HCT116 (cell line): ENCODE measurements at regions not wholly inside any gene's neighbourhood (a gene's known extent, or its start where the extent isn't known, plus 50 kb on each side); places are given as distances from the start of the nearest gene placed in this dataset.

Experiments used
- EZH2 ChIP-seq: fragments of 200-600 bp; sonication (generic); IDR thresholded peaks from 2 replicates; pipeline ENCODE4 v1.6.1; 2017; ENCODE audit warnings: antibody characterized with exemption, mixed run types
- FOSL1 ChIP-seq: IDR thresholded peaks from 2 replicates; pipeline ENCODE4 v1.6.1; 2012; ENCODE audit warnings: low read depth
- JUND ChIP-seq: IDR thresholded peaks from 2 replicates; pipeline ENCODE4 v1.6.1; 2012
- POLR2A ChIP-seq: IDR thresholded peaks from 2 replicates; pipeline ENCODE4 v1.7.0; 2011; ENCODE audit warnings: borderline replicate concordance; ENCODE audit not compliant: insufficient read depth, insufficient read length; ENCODE audit errors: extremely low read depth
- RAD21 ChIP-seq: IDR thresholded peaks from 2 replicates; pipeline ENCODE4 v1.6.1; 2012; ENCODE audit warnings: low read depth, mild to moderate bottlenecking
- SIN3A ChIP-seq: IDR thresholded peaks from 2 replicates; pipeline ENCODE4 v1.6.1; 2012; ENCODE audit warnings: low read depth
- TF ChIP-seq, protein P1 (sequence below), 3 experiments: fragments of 200-600 bp in 1 of 3; sonication (generic) in 1 of 3; IDR thresholded peaks in 2 of 3; conservative IDR thresholded peaks in 1 of 3; 2 replicates each; pipeline ENCODE4 v1.5.1; 2012 to 2017; ENCODE audit warnings: low read depth in 2 of 3, low read length in 2 of 3, antibody characterized with exemption in 1 of 3, borderline replicate concordance in 1 of 3, control low read depth in 1 of 3, mild to moderate bottlenecking in 1 of 3, mixed read lengths in 1 of 3, mixed run types in 1 of 3, moderate library complexity in 1 of 3; ENCODE audit not compliant: insufficient read depth in 1 of 3

DNA sequence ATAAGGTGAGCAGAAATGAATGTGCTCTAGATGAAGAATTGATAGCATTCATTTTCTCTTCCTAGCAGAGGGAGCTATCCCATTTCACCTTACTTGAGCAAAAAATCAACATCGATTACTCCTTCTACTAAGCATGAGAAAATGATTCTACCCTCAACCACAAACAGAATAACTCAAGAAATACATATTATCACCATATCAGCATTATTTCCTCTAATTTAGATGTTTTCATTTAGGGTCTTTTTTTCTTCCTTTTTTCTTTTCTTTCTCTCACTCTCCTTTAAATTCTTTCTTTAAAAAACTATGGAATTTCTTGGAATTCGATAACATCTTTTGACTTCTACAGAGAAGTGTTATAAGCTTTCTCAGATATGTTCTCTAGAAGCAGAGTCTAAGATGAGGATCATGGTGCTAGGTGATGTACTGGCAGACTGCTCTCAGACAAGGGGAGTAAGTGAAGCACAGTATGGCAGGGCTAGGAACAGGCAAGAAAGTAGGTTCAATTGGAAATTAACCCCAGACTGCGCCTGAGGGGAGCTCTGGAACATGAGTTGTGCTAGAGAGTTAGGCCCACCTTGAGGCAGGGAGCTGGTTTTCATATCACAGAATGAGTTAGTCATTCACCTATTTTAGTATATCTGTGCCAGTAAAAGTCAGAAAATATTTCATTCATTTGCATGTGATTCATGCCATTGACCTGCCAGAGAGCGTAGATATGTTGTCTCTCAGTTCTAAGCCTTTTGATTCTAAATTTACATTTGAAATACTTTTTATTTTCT lies 279.2 kb upstream of the KCNH8 start:
- TF ChIP-seq RAD21 (no peak), POLR2A (no peak), FOSL1 (no peak), SIN3A (no peak), EZH2 (no peak), JUND (no peak)
- TF ChIP-seq, protein P1, sequence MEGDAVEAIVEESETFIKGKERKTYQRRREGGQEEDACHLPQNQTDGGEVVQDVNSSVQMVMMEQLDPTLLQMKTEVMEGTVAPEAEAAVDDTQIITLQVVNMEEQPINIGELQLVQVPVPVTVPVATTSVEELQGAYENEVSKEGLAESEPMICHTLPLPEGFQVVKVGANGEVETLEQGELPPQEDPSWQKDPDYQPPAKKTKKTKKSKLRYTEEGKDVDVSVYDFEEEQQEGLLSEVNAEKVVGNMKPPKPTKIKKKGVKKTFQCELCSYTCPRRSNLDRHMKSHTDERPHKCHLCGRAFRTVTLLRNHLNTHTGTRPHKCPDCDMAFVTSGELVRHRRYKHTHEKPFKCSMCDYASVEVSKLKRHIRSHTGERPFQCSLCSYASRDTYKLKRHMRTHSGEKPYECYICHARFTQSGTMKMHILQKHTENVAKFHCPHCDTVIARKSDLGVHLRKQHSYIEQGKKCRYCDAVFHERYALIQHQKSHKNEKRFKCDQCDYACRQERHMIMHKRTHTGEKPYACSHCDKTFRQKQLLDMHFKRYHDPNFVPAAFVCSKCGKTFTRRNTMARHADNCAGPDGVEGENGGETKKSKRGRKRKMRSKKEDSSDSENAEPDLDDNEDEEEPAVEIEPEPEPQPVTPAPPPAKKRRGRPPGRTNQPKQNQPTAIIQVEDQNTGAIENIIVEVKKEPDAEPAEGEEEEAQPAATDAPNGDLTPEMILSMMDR (IDR thresholded peaks at IDR 0.05 in 2 of 3, conservative IDR thresholded peaks at IDR 0.05 in 1 of 3; ENCODE audit: borderline replicate concordance in 1 of 3, insufficient read depth in 1 of 3, low read depth in 2 of 3, low read length in 2 of 3), result no peak
